GM21528 (cell line): ENCODE measurements at regions not wholly inside any gene's neighbourhood (a gene's known extent, or its start where the extent isn't known, plus 50 kb on each side); places are given as distances from the start of the nearest gene placed in this dataset.

Experiments
- ATAC-seq: cut with Tn5 transposase; IDR thresholded peaks from one replicate; pipeline ENCODE4 v1.9.1; 2021; ENCODE audit warnings: mild to moderate bottlenecking, moderate library complexity; ENCODE audit not compliant: unreplicated experiment, low FRiP score

DNA sequence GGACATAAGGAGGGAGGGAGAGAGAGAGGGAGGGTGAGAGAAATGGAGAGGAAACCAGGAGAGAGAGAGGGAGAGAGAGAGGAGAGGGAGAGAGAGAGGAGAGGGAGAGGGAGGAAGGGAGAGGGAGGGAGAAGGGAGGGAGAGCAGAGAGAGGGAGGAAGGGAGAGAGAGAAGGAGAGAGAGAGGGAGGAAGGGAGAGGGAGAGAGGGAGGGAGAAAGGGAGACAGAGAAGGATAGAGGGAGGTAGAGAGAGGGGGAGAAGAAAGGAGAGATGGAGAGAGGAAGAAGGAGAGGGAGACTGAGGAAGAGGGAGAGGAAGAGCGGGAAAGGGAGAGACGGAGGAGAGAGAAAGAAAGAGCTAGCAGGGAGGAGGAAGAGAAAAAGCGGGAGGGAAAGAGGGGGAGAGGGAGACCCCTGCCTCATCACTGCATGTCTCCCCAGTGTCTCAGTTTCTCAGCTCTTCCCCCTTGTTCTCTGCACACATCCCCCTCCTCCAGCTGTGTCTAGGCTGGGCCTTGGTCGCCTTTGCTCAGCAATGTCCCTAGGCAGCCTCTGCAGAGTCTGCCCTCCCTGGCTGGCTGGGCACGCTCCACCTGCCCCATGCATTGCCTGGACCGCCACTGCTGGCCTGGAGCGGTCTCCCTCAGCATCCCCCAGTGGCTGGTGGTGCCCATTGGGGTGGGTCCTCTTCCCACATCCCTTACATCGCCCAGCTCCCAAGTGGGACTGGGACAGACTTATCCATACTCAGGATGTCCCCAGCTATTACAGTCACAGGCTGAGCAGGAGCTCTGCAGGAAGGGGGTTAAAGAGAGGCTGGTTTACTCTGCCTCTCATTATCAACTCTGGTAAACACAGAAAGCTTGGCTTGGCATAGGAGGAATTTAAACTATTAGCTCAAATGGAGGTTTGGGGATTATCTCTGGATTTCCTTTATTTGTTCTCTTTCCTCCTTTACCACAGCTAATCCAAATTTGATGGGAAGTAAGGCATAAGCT, 85.7 kb upstream of the APCDD1 start:
- ATAC-seq: no peak

DNA sequence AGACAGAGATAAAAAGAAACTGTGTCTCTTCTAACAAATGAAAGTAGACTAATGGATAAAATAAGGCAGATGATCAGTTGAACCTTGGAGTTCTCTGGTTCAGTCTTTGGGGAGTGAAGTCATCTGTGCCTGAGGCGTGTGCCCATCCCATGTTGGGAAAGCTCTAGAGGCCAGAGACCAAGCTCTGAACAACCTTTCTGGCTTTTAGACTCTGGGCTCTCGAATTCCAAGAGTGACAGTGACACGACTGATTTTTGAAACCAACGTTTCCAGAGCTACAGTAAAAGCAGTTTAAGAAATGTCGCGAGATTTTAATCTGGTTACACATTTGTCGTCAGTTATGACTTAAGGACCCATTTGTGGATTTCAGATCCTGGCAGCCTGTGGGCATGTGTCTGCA, 83.7 kb upstream of the APCDD1 start:
- no peak for ATAC-seq

DNA sequence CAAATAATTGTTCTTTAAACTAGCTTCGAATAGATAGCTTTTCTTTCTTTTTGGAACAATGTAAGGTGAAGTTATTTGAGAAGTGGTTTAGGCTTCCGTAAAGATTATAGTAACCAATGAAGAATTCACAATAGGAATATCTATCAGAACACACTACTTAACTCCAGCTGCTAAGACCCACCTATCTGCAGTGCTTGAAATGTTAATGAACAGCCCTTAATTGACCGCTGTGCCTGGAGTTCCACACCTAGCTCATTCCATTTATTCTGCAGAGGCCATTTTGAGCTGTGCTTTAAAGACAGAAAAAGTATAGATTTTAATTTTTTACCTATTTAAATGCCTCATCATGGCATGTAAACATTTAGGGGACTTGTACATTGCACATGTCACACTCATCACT, 83.3 kb upstream of the APCDD1 start:
- no peak for ATAC-seq

DNA sequence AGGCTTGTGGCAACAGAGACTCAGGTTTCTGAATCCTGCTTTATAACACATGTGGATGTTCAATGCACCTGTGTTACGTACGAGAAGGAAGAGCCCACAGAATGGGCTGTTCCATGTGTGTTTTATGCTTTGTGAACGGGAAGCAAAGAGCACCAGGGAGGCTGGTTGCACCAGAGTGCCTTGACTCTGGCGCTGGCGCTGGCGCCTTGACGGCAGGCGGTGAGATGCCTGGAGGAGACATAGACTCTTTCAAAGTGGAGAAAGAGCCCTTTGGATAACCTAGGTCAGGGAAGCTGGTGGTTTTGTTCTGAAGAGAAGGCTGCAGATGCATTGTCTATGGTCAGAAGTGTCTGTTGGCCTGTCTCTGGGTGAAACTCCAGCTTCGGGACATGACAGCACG, 80.2 kb upstream of the APCDD1 start:
- ATAC-seq: no peak

DNA sequence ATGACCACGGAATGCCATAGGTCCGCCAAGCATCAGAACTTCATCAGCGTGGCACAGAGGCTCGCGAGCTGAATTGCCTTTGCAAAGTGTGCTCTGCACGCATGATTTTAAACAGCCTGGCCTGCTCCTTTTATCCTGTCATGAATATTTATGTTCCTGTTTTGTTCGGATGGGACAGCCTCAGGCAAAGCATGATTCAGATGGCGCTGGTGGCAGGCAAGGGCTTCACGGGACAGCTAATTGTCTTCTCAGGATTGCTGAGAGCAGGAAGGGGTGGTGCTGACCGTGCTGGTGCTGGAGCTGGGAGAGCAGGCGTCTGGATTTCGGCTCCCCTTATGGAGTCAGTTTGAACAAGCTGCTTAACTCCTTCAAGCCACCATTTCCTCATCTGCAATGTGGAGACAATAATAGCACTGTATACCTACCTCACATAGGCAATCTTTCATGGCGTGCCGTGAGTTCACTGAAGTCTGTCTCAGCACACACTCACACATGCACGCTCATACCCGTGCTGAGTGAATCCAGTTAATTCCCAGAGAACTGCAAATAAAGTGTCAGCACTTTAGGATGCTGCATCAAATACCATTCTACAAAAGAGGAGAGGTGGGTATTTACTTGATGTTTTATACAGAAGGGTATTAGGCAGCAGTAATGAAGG, 79.7 kb upstream of the APCDD1 start:
- ATAC-seq: no peak

DNA sequence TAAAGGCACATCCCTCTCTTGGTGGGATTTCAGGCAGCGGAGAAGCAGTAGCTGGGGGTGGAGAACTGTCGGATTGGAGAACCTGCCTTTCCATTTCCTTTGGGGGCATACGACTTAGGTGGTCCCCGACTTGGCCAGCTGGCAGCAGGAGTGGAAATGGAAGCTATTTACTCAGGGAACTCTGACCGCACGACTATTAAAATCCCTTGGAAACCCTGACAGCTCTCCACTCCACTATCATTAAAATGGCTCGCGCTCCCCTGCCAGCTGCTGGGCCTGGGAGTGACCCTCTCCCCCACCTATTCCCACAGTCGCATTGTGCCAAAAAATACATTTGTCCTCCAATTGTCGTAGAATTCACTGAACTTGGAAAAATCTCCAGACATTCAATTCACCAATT, 77.7 kb upstream of the APCDD1 start:
- no peak for ATAC-seq

DNA sequence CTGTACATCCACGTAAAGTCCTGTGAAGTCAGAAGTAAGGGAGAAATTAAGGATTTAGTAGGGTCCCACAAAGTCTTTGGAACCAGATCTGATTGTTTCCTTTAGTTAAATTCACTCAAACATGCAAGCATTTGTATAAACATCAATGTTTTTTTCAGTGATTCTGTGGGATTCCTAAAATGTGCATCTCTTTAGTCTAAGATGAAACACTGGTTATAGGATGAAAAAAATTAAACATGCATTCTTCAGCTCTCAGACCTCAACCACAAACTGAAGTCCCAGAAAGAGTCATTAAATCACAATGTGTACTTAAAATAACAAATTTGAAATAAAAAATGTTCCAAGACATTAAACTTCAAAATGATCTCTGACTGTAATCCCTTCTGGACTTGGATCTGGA, 76.5 kb upstream of the APCDD1 start:
- ATAC-seq: no peak

DNA sequence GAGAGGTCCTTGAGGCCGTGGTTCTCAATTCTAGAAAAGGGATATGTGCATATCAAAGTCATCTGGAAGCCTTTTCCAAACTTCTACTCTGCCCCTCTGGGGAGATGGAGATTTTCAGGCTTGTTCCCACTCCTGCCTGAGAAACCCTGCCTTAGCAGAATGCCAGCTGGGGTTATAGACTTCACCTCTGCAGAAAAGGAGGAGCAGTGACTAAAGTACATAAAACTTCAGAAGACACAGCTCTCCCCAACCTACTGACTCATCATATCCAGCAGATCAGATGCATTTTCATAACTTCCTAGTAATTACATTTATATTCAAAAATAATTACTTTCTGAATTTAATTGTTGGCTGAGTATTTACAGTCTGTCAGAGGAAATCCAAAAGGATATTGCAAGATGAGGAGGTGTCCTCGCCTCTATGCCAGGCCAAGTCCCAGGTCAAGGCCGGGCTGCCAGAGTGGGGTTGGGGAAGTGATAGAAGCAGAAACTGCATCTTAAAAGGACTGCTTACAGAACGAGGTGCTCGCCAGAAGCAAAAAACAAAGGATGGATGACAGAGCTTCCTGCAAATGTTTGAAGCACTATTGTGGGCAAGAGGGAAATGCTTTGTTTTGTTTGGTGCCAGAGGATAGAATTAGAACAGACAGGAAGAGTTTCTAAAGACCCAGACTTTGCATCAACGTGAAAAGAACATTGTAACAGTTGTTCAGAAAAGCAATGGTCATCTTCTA, 75.6 kb upstream of the APCDD1 start:
- ATAC-seq: no peak

DNA sequence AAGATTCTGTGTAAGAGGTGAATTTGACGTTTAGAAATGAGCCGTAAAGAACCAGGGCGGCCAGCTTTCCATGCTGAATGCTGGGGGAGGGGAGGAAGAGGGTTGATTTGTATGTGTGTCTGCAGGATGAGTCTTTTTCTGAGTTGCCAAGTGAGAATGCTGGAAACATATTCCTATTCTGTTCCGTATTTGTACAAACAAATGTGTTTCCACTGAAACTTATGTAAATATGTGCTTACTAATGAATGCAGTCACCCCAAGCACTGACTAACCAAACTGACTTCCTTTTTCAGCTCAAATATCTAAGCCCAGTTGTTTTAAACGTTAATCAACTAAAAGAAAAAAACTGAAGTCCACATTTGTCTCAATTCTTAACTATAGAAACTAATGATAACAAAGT, 74.9 kb upstream of the APCDD1 start:
- ATAC-seq: no peak

DNA sequence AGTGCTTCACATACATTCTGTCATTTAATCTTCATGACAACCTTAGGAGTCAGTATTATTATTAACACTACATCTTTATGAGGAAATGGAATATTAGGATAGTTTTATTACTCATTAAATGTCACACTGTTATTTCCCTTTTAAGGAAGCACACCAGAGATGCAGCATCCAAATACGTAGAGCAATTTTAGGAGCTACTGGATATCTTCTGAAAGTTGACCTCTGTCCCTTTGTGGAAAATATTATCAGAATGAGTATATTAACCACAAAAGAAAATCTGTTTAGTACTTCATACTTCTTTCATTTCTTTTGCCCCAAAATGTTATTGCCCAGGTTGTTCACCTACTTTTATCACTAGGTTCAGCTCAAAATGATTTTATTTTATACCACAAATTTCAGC, 72.9 kb upstream of the APCDD1 start:
- ATAC-seq: no peak

DNA sequence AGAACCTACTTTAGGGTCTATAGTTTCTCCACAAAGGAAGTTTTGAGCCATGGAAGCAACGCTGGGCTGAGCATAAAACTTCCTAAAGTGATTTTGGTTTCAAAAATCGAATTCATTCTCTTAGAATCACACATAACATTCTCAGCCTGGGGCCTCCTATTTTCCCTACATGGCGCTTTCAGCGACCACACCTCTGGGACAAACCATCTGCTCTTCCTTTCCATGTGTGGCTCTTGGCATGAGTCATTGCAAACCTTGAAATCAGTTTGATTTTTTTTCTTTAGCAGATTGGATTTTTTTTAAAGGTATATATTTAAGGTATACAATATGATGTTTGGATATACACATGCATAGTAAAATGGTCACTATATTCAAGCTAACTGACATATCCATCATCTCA, 72.5 kb upstream of the APCDD1 start:
- ATAC-seq: no peak

DNA sequence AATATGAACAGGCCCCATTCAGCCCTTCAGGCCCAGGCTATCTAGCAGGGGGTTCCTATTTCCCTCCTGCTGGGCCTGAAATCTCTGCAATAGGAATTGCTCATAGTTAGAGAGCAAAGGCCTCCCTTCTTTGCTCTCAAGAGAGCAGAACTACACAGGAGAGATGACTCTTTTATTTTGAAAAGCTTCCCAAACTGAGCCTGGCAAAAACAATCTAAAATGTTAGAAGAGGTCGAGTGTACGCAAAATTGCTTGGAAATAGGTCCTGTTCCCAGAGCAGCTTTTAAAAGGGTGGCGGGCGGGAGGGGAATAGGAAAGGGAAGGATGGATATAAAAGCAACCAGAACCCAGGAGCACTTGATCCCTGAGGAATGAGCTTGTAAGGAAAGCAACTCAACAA, 68.4 kb upstream of the APCDD1 start:
- ATAC-seq: no peak

DNA sequence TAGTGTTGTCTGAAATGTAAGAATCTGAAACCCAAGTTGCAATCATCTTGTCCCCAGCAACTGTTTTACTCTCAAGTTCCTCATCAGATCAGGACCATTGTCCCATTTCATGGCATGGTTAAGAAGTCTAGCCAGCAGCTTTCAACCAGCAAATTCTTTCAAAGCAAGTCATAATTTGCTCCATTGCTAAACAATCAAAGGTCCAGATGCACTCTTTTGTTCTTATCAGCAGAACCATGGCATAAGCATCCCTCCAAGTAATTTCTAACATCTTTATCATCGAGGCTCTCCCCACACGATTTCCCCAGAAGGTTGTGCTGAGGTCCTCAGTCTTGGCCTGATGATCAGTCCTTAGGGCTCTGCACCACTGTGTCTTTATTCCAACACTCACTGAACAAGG, 67.5 kb upstream of the APCDD1 start:
- no peak for ATAC-seq

DNA sequence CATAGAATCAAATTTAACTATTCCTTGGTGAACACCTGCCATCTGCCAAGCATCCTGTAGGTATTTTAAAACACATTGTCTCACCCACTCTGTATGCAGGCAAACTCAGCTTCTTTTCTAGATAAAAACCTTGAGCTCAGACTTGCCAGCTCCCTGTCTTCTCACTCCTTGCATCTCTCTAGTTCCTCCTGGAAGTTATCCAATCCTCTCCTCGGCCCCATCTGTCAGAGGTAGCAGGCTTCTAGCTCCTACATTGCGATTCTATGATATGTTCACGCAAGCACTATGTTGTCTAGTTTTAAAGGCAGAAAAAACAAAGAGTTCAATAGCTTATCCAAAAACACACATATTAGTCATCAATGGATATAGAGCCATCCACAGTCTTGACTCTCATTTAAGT, 67.0 kb upstream of the APCDD1 start:
- no peak for ATAC-seq

DNA sequence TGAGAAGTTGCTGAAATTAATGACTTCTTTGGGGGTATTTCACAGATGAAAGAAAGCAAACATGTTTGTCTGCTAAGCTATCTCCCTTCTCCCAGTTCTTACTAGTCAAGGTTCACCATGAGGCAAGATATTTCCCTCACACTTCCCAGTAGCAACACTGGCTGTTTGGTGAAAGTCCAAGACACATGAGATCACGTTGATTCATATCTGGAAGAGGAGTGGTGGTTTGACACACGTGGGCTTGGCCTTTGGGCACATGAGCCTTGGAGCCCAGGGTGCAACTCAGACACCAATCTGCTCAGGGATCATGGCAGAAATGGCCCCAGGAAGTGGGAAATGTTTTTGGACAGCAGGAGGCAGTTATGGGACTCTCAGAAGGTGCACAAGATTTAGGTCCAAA, 66.1 kb upstream of the APCDD1 start:
- ATAC-seq: no peak

DNA sequence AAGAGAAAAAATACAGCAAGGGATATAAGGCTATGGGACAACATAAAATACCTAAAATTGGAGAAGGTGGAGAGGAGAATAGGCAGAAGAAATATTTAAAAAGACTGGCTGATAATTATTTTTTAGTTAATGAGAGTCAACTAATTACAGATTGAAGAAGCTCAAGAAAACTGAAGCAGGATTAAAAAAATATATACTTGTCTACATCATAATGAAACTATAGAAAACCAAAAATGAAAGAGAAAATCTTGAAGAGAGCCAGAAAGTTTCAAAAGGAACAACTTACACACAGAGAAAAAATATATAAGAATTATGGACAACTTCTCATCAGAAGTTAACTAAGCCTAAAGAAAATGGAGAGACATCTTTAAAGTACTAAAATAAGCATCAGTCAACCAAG, 62.9 kb upstream of the APCDD1 start:
- peak; percentile 79 for ATAC-seq

DNA sequence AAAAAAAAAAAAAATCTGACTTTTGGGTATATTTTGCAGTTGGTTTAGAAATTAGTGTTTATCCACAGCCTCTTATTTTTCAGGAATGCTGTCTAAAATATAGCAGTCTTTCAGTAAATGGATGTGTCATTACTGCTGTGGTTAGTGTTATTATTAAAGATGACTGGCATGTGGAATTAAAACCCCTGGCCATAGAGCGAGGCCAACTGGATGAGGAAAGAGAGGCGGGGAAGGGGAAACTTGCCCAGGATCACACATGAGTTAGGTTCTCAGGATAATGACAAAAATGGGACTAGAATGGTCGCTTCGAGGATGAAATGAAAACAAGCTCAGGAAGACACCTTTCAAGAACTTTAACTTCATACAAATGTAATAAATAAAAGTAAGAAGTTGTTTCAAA, 57.4 kb upstream of the APCDD1 start:
- ATAC-seq: no peak

DNA sequence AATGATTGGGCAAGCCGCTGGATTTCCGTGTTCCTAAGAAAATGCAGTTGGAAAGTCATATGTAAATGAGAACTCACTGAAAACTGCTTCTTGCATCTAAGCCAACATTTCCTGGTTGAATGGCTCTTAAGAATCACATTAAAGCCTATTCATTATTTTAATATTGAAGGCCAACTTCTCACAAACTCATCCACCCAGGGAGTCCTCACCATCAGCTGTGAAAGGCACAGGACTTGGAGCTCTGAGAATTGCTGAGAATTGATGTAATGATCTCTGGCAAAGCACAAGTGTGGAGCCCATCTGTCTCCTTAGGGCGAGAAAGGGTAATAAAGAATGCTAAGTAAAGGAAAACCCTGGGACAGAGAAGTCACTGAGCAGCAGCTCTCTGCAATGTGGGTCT, 55.9 kb upstream of the APCDD1 start:
- ATAC-seq: no peak

DNA sequence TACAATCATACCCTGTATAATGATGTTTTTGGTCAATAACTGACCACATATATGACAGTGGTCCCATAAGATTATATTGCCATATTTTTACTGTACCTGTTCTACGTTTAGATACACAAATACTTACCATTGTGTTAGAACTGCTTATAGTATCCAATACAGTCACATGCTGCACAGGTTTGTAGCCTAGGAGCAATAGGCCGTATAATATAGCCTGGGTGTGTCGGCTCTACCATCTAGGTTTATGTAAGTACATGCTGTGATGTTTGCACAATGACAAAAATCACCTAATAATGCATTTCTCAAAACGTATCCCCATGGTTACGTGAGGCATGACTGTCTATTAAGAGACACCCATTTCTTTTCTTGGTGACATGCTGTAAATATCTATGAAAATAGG, 55.0 kb upstream of the APCDD1 start:
- ATAC-seq: no peak

DNA sequence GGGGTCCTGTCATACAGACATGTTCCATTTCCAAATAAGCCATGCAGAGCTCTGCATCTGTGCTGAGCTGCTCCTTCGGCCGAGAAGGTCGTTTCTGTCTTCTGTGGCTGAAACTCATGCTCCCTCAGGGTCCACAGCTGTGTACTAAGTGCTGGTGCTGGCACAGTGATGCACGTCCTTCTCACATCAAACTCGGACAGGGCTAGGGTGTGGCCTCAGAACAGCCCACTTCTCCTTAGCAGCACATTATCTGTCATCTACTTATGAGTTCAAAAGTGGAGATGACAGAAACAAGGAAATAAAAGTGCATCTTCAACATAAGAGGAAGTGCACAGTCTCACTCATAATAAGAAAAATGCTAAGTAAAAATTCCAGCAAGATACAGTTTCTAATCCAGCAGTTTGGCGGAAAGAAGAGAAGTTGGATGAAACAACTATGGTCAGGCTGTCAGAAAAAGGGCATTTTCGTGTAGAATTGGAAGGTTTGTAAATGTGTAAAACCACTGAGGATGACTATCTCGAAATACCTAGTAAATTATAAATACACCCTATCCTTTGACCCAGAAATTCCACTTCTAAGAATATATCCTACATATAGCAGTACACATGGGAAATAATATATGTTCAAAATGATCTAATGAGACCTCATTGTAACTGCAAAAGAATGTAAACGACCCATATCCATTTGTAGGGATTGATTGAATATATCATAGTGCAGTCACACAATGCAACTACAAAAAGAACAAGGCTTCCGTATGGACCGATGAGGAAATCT, 53.7 kb upstream of the APCDD1 start:
- no peak for ATAC-seq

DNA sequence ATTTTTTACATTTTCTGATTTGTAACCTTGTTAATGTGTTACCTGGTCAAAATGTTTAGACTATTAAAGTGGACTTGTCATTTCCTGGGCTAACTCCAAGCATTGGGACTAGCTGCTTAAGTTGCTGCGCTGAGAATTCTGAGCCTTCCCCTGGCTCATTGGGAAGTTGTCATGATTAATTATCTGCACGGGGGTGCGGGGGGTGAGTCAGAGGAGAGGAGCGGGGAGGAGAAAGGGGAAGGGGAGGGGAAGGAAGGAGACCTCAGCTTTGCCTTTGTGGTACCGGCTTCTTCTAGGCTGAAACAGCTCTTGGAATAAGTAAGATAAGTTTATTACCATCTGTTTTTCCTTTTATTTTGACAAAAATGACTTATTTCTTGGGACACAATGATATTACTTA, 52.9 kb upstream of the APCDD1 start:
- no peak for ATAC-seq
